ENCODE measurements at regions not wholly inside any gene's neighbourhood (a gene's known extent, or its start where the extent isn't known, plus 50 kb on each side); places are given as distances from the start of the nearest gene placed in this dataset.
"Not testable (repeated sequence)": the region's sequence is repeated elsewhere in the genome, so short reads cannot be mapped to it uniquely, and the experiment has no call there.

GRCh38 chr6:55954436-55954835 lies 79.0 kb upstream of the BMP5 start:
- DNase-seq: no peak

GRCh38 chr6:55953335-55953734 lies 77.9 kb upstream of the BMP5 start:
- DNase-seq: peak; percentile 49

DNA sequence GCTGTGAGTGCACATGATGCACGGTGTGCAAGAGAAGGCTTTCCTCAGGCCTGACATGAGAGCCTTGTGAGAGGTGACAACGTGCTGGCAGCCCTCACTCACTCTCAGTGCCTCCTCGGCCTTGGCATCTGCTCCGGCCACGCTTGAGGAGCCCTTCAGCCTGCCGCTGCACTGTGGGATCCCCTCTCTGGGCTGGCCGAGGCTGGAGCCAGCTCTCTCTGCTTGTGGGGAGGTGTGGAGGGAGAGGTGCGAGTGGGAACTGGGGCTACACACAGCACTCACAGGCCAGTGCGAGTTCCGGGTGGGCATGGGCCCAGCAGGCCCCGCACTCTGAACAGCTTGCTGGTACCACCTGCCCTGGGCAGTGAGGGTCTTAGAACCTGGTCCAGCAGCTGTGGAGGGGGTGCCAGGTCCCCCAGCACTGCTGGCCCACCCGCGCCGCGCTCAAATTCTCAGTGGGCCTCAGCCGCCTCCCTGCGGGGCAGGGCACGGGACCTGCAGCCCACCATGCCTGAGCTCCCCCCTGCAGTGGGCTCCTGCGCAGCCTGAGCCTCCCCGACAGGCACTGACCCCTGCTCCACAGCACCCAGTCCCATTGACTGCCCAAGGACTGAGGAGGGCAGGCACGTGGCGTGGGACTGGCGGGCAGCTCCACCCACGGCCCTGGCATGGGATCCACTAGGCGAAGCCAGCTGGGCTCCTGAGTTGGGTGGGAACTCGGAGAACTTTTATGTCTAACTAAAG lies 74.9 kb upstream of the BMP5 start:
- DNase-seq: no peak

DNA sequence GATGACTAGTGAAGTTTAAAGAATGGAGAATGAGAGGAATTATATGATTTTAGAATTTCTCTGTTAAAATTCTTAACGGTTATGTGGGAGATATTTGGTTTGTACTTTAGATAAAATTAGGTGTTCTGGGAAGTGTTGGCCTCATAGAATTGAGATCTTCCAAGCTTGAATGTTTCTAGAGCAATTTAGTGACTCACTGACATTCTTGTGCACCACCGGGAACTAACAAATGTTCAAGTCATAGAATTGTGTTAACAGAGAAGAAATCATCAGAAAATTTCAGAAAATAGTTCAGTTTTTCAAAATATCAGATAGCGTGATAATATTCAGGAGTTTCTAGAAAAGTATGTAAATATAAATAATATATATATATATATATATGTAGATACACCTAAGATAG lies 67.9 kb upstream of the BMP5 start:
- DNase-seq: peak; percentile 39

GRCh38 chr6:55941702-55942101 lies 66.3 kb upstream of the BMP5 start:
- peak; percentile 9 for DNase-seq

GRCh38 chr6:55937951-55938690 lies 62.7 kb upstream of the BMP5 start:
- DNase-seq: no peak

DNA sequence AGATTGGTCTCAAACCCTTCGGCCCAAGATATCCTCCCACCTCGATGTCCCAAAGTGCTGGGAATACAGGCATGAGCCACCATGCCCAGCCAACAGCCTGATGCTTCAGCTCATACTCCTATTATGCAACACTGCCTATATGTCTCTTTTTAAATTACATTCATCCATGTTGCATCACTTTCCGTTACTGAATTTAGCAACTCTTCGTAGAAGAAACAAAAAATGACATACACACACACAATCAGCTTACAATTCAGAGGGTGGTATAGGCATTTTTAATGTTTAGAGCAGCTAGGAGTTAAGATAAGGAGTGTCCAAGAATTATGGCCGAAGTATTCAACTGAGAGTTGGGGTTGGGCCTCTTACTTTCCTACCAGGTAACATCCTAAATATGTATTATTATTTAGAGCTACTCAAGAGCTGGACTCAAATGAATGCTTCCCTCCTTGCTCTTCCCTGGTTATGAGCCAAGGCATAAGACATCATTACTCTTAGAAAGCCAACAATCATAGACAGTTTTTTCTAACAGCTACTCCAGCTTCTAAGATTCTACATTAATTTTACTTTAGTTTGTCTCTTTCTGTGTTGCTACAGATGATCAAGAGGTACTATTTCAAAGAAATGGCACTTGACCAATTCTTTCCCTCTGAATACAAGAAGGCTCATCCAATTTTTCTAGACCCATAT lies 62.0 kb upstream of the BMP5 start:
- no peak for DNase-seq

- DNase-seq: no peak
Observed at GRCh38 chr6:55931101-55931500, 55.7 kb upstream of the BMP5 start.

GRCh38 chr6:55927713-55928112 lies 52.3 kb upstream of the BMP5 start:
- not testable (repeated sequence) for DNase-seq

DNA sequence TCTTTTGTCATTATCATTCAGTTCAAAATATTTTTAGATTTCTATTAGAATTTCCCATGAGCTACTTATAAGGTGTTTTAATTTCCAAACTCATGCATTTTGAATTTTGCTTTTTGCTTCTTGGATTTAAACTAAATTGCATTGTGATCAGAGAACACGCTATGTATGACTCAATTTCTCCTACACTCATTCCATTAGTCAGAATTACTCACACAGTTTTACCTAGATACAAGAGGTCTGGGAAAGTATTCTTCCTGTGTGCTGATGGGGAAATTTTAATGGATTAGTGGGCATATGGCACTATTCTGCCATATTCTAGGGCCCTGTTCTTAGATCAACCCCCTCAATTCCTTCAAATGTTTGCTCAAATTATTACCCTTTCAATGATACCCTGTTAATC lies 49.9 kb upstream of the BMP5 start:
- DNase-seq: peak; percentile 77

Measured in fibroblast of skin of right quadriceps (primary cell).